ENCODE measurements at regions not wholly inside any gene's neighbourhood (a gene's known extent, or its start where the extent isn't known, plus 50 kb on each side); places are given as distances from the start of the nearest gene placed in this dataset.
"Not testable (repeated sequence)": the region's sequence is repeated elsewhere in the genome, so short reads cannot be mapped to it uniquely, and the experiment has no call there.

- no peak for DNase-seq
Measured at GRCh38 chr4:129747756-129748155, 651.8 kb downstream of the C4orf33 start.

GRCh38 chr4:129748991-129749390 is 653.0 kb downstream of the C4orf33 start:
- no peak for DNase-seq

- no peak for DNase-seq
Measured at GRCh38 chr4:129751646-129752045, 655.7 kb downstream of the C4orf33 start.

- DNase-seq = no peak
Measured at GRCh38 chr4:129783596-129783995, 687.6 kb downstream of the C4orf33 start.

GRCh38 chr4:129788486-129788885 is 692.5 kb downstream of the C4orf33 start:
- DNase-seq = no peak

GRCh38 chr4:129804461-129804981 is 708.6 kb downstream of the C4orf33 start:
- no peak for DNase-seq

- DNase-seq = no peak
Measured at GRCh38 chr4:129806986-129807385, 711.0 kb downstream of the C4orf33 start.

- no peak for DNase-seq
Measured at GRCh38 chr4:129808242-129808641, 712.3 kb downstream of the C4orf33 start.

- DNase-seq = no peak
Measured at GRCh38 chr4:129821073-129821472, 725.1 kb downstream of the C4orf33 start.

GRCh38 chr4:129821963-129822362 is 726.0 kb downstream of the C4orf33 start:
- no peak for DNase-seq

- no peak for DNase-seq
Measured at GRCh38 chr4:129822701-129823100, 726.7 kb downstream of the C4orf33 start.

GRCh38 chr4:129823105-129823504 is 727.2 kb downstream of the C4orf33 start:
- no peak for DNase-seq

- DNase-seq = no peak
Measured at GRCh38 chr4:129829373-129829772, 733.4 kb downstream of the C4orf33 start.

GRCh38 chr4:129839687-129840086 is 743.7 kb downstream of the C4orf33 start:
- no peak for DNase-seq

- no peak for DNase-seq
Measured at GRCh38 chr4:129842096-129842495, 746.1 kb downstream of the C4orf33 start.

GRCh38 chr4:129852434-129852833 is 756.5 kb downstream of the C4orf33 start:
- DNase-seq = no peak

- not testable (repeated sequence) for DNase-seq
Measured at GRCh38 chr4:129853685-129854467, 757.9 kb downstream of the C4orf33 start.

- DNase-seq = no peak
Measured at GRCh38 chr4:129862461-129862860, 766.5 kb downstream of the C4orf33 start.

- DNase-seq = no peak
Measured at GRCh38 chr4:129863206-129863605, 767.3 kb downstream of the C4orf33 start.

GRCh38 chr4:129883996-129884395 is 788.0 kb downstream of the C4orf33 start:
- no peak for DNase-seq

GRCh38 chr4:129897111-129897510 is 801.2 kb downstream of the C4orf33 start:
- no peak for DNase-seq

GRCh38 chr4:129899849-129900248 is 803.9 kb downstream of the C4orf33 start:
- DNase-seq = no peak

- DNase-seq = no peak
Measured at GRCh38 chr4:129900430-129900953, 804.5 kb downstream of the C4orf33 start.

- no peak for DNase-seq
Measured at GRCh38 chr4:129901205-129901604, 805.3 kb downstream of the C4orf33 start.

GRCh38 chr4:129903861-129904260 is 807.9 kb downstream of the C4orf33 start:
- DNase-seq = no peak
